Right lobe of liver (tissue), 4 donors: ENCODE measurements at regions not wholly inside any gene's neighbourhood (a gene's known extent, or its start where the extent isn't known, plus 50 kb on each side); places are given as distances from the start of the nearest gene placed in this dataset.

Experiments
- CTCF ChIP-seq, 4 donors: fragments of 200-600 bp in 3 of 4; fragments of 450-650 bp in 1 of 4; IDR thresholded peaks; one replicate each; pipeline versions ENCODE4 v1.5.1 to v1.8.0; 2016 to 2022; ENCODE audit warnings: antibody characterized with exemption in 4 of 4, mild to moderate bottlenecking in 2 of 4
- POLR2A ChIP-seq: fragments of 450-650 bp; IDR thresholded peaks from one replicate; pipeline ENCODE4 v1.6.1; 2017; ENCODE audit warnings: antibody characterized with exemption, mild to moderate bottlenecking
- donor health status: DM: no; HTN: no; CAD: no.
- donor health status: DM: no; HTN: no; CAD: no.
- donor health status: DM: no; HTN: yes; CAD: no.

GRCh38 chr12:123034865-123035264, 54.4 kb downstream of the ARL6IP4 start:
- TF ChIP-seq CTCF (IDR thresholded peaks at IDR 0.05): no peak
- no peak for TF ChIP-seq POLR2A
